CD4-positive, alpha-beta T cell treated with Interleukin-15 for 1 hour (primary cell): ENCODE measurements at regions not wholly inside any gene's neighbourhood (a gene's known extent, or its start where the extent isn't known, plus 50 kb on each side); places are given as distances from the start of the nearest gene placed in this dataset.
"Not testable (repeated sequence)": the region's sequence is repeated elsewhere in the genome, so short reads cannot be mapped to it uniquely, and the experiment has no call there.

Experiments used
- DNase-seq: peaks from one replicate; pipeline ENCODE4 v3.0.0-alpha.2; 2020

GRCh38 chr4:14399848-14400247, 602.4 kb upstream of the CPEB2 start:
- DNase-seq, result no peak

GRCh38 chr4:14400307-14400706, 602.0 kb upstream of the CPEB2 start:
- DNase-seq, result no peak

GRCh38 chr4:14403132-14403531, 599.1 kb upstream of the CPEB2 start:
- DNase-seq, result no peak

GRCh38 chr4:14404730-14405129, 597.6 kb upstream of the CPEB2 start:
- DNase-seq, result no peak

GRCh38 chr4:14410516-14410915, 591.8 kb upstream of the CPEB2 start:
- DNase-seq, result no peak

GRCh38 chr4:14415146-14415545, 587.1 kb upstream of the CPEB2 start:
- DNase-seq, result no peak

GRCh38 chr4:14419516-14419915, 582.8 kb upstream of the CPEB2 start:
- no peak for DNase-seq

- DNase-seq, result not testable (repeated sequence)
Observed at GRCh38 chr4:14426297-14426696, 576.0 kb upstream of the CPEB2 start.

GRCh38 chr4:14428125-14428524, 574.2 kb upstream of the CPEB2 start:
- no peak for DNase-seq

GRCh38 chr4:14431155-14432134, 570.8 kb upstream of the CPEB2 start:
- DNase-seq, result no peak

- DNase-seq, result no peak
Observed at GRCh38 chr4:14434483-14434882, 567.8 kb upstream of the CPEB2 start.

- no peak for DNase-seq
Observed at GRCh38 chr4:14434916-14435315, 567.4 kb upstream of the CPEB2 start.

- DNase-seq, result no peak
Observed at GRCh38 chr4:14441561-14441960, 560.7 kb upstream of the CPEB2 start.

GRCh38 chr4:14445882-14446281, 556.4 kb upstream of the CPEB2 start:
- no peak for DNase-seq

GRCh38 chr4:14446311-14446710, 556.0 kb upstream of the CPEB2 start:
- DNase-seq, result no peak

GRCh38 chr4:14446904-14447303, 555.4 kb upstream of the CPEB2 start:
- no peak for DNase-seq

GRCh38 chr4:14449308-14449707, 553.0 kb upstream of the CPEB2 start:
- no peak for DNase-seq

- no peak for DNase-seq
Observed at GRCh38 chr4:14452001-14452400, 550.3 kb upstream of the CPEB2 start.

- DNase-seq, result no peak
Observed at GRCh38 chr4:14452764-14453163, 549.5 kb upstream of the CPEB2 start.

- DNase-seq, result no peak
Observed at GRCh38 chr4:14458463-14458862, 543.8 kb upstream of the CPEB2 start.

- DNase-seq, result no peak
Observed at GRCh38 chr4:14465057-14465456, 537.2 kb upstream of the CPEB2 start.

GRCh38 chr4:14465507-14465906, 536.8 kb upstream of the CPEB2 start:
- no peak for DNase-seq

GRCh38 chr4:14478504-14478903, 523.8 kb upstream of the CPEB2 start:
- DNase-seq, result no peak

- DNase-seq, result no peak
Observed at GRCh38 chr4:14496408-14496807, 505.9 kb upstream of the CPEB2 start.

- DNase-seq, result no peak
Observed at GRCh38 chr4:14496969-14497368, 505.3 kb upstream of the CPEB2 start.
